Coronary artery (tissue), 2 donors: ENCODE measurements at regions not wholly inside any gene's neighbourhood (a gene's known extent, or its start where the extent isn't known, plus 50 kb on each side); places are given as distances from the start of the nearest gene placed in this dataset.

Experiments
- DNase-seq: peaks from one replicate; pipeline ENCODE4 v3.0.0-alpha.2; 2017; ENCODE audit warnings: low spot score
- H3K27ac ChIP-seq, 2 donors: fragments of 200-600 bp; sonication (generic); one replicate each; pipeline ENCODE4 v1.5.1; 2016 to 2019
- H3K4me3 ChIP-seq: fragments of 200-600 bp; sonication (generic); 2 replicates; pipeline ENCODE4 v1.5.1; 2016; ENCODE audit warnings: mild to moderate bottlenecking, moderate library complexity
- CTCF ChIP-seq: fragments of 200-600 bp; sonication (generic); IDR thresholded peaks from one replicate; pipeline ENCODE4 v1.5.1; 2019; ENCODE audit warnings: antibody characterized with exemption

GRCh38 chr19:57047743-57048142, 72.0 kb upstream of the USP29 start:
- Histone ChIP-seq H3K27ac (no peak overlapping the region), H3K4me3 (no peak overlapping the region)
- no peak for TF ChIP-seq CTCF
- no peak for DNase-seq

- DNase-seq: no peak
- Histone ChIP-seq H3K27ac (no peak overlapping the region), H3K4me3 (no peak overlapping the region)
- no peak for TF ChIP-seq CTCF
Observed at GRCh38 chr19:57050863-57051262, 68.9 kb upstream of the USP29 start.

- Histone ChIP-seq H3K27ac (no peak overlapping the region), H3K4me3 (no peak overlapping the region)
- TF ChIP-seq CTCF: no peak
- DNase-seq: no peak
Observed at GRCh38 chr19:57052081-57052480, 67.7 kb upstream of the USP29 start.

- no peak overlapping the region for H3K4me3 ChIP-seq
- TF ChIP-seq CTCF: no peak
- DNase-seq: no peak
- H3K27ac ChIP-seq: no peak overlapping the region
Observed at GRCh38 chr19:57053401-57053800, 66.4 kb upstream of the USP29 start.

GRCh38 chr19:57055956-57056355, 63.8 kb upstream of the USP29 start:
- no peak for DNase-seq
- Histone ChIP-seq H3K4me3 (no peak overlapping the region), H3K27ac (no peak overlapping the region)
- no peak for TF ChIP-seq CTCF

- no peak overlapping the region for H3K27ac ChIP-seq
- TF ChIP-seq CTCF: no peak
- DNase-seq: no peak
- H3K4me3 ChIP-seq: no peak overlapping the region
Observed at GRCh38 chr19:57057036-57057686, 62.6 kb upstream of the USP29 start.

GRCh38 chr19:57058871-57059270, 60.9 kb upstream of the USP29 start:
- TF ChIP-seq CTCF: no peak
- H3K27ac ChIP-seq: no peak overlapping the region
- no peak overlapping the region for H3K4me3 ChIP-seq
- DNase-seq: no peak
